ENCODE measurements at regions not wholly inside any gene's neighbourhood (a gene's known extent, or its start where the extent isn't known, plus 50 kb on each side); places are given as distances from the start of the nearest gene placed in this dataset.

DNA sequence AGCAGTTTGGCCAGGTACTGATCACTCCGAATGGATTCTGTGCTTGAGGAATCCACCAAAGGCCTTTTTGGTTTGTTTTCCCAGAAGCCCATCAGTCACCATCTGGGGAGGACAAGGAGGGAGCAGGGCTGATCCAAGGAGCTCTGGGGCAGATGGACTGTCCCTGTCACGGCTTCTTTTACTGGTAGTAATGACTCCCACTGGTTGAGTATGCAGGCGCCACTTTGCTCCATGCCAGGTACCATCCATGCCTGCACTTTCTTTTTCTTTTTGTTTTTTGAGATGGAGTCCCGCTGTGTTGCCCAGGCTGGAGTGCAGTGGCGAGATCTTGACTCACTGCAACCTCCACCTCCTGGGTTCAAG, 101.7 kb downstream of the UBIAD1 start:
- no TSS peak for BruUV-seq (replicated peaks)
- Mint-ChIP-seq H3K36me3 (ENCODE audit: insufficient read depth, unreplicated experiment) (peaks cover 6% of the 10 kb centered on the region), H3K27me3 (ENCODE audit: insufficient read depth, unreplicated experiment) (peaks cover 11% of the 10 kb centered on the region), H3K27ac (ENCODE audit: unreplicated experiment) (no peak overlapping the region), H3K4me3 (ENCODE audit: unreplicated experiment) (no peak overlapping the region), H3K4me1 (ENCODE audit: low read depth, unreplicated experiment) (no peaks in the 10 kb centered on the region), H3K9me3 (ENCODE audit: unreplicated experiment) (peaks cover 13% of the 10 kb centered on the region)
- no peak for DNase-seq
- Histone ChIP-seq H3K4me1 (no peaks in the 10 kb centered on the region), H3K4me3 (ENCODE audit: low read depth, low read length) (no peak overlapping the region), H3K9me3 (no peaks in the 10 kb centered on the region), H3K27me3 (replicated peaks; ENCODE audit: control insufficient read depth, insufficient read depth, low read length) (no peaks in the 10 kb centered on the region), H3K36me3 (ENCODE audit: control insufficient read depth, insufficient read depth, low read length) (no peaks in the 10 kb centered on the region)
- TF ChIP-seq, protein P1, sequence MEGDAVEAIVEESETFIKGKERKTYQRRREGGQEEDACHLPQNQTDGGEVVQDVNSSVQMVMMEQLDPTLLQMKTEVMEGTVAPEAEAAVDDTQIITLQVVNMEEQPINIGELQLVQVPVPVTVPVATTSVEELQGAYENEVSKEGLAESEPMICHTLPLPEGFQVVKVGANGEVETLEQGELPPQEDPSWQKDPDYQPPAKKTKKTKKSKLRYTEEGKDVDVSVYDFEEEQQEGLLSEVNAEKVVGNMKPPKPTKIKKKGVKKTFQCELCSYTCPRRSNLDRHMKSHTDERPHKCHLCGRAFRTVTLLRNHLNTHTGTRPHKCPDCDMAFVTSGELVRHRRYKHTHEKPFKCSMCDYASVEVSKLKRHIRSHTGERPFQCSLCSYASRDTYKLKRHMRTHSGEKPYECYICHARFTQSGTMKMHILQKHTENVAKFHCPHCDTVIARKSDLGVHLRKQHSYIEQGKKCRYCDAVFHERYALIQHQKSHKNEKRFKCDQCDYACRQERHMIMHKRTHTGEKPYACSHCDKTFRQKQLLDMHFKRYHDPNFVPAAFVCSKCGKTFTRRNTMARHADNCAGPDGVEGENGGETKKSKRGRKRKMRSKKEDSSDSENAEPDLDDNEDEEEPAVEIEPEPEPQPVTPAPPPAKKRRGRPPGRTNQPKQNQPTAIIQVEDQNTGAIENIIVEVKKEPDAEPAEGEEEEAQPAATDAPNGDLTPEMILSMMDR (IDR thresholded peaks at IDR 0.05; ENCODE audit: insufficient read depth in 1 of 2, low read depth in 1 of 2, low read length in 1 of 2, severe bottlenecking in 1 of 2, unreplicated experiment in 1 of 2), result no peak
- ChIA-PET CTCF (no interaction called here), POLR2A (no interaction called here)
- intact Hi-C loops (cut with micrococcal nuclease; ENCODE audit: unreplicated experiment), result no loop called here

DNA sequence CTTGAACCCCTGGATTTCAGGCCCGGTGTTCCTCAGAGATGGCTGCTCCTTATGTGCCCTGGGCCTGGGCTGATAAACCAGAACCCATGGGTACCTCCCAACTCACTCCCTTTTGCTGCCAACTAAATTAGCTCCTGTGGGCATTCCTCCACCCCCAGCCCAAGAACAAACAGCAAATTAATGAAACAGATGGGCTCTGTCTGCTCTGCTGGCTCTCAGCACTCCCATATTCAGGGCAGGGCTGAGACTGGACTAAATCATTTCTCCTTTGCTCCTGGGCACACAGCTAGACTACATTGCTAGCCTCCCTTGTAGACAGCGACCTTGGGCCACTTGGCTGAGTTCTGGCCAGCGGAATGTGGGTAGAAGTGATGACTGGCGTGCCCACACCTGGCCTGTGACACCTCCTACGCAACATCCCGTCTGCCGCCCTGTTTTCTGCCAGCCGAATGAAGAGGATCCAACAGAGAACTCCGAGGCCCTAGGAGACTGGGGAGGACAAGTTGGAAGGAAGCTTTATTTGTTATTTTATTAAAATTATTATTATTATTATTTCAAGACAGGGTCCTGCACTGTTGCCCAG, 101.9 kb upstream of the DISP3 start:
- Histone ChIP-seq H3K4me3 (ENCODE audit: low read depth, low read length) (no peak overlapping the region), H3K9me3 (no peaks in the 10 kb centered on the region), H3K36me3 (ENCODE audit: control insufficient read depth, insufficient read depth, low read length) (no peaks in the 10 kb centered on the region), H3K4me1 (no peaks in the 10 kb centered on the region), H3K27me3 (replicated peaks; ENCODE audit: control insufficient read depth, insufficient read depth, low read length) (no peaks in the 10 kb centered on the region)
- peaks cover 13% of the 10 kb centered on the region for H3K9me3 Mint-ChIP-seq (ENCODE audit: unreplicated experiment)
- H3K27me3 Mint-ChIP-seq (ENCODE audit: insufficient read depth, unreplicated experiment), result peaks cover 6% of the 10 kb centered on the region
- POLR2A ChIA-PET, result no interaction called here
- no peak for DNase-seq
- CTCF ChIA-PET, result interaction anchor here (0.5 kb wide), 1 partner anchor 182 kb away, joined by 3 read pairs; no protein-coding TSS in a partner anchor
- no TSS peak for BruUV-seq (replicated peaks)
- no peak overlapping the region for H3K4me3 Mint-ChIP-seq (ENCODE audit: unreplicated experiment)
- TF ChIP-seq, protein P1 (IDR thresholded peaks at IDR 0.05; ENCODE audit: insufficient read depth in 1 of 2, low read depth in 1 of 2, low read length in 1 of 2, severe bottlenecking in 1 of 2, unreplicated experiment in 1 of 2), result no peak
- H3K4me1 Mint-ChIP-seq (ENCODE audit: low read depth, unreplicated experiment), result no peaks in the 10 kb centered on the region
- H3K36me3 Mint-ChIP-seq (ENCODE audit: insufficient read depth, unreplicated experiment), result peaks cover 6% of the 10 kb centered on the region
- no peak overlapping the region for H3K27ac Mint-ChIP-seq (ENCODE audit: unreplicated experiment)
- intact Hi-C loops (cut with micrococcal nuclease; ENCODE audit: unreplicated experiment), result no loop called here

DNA sequence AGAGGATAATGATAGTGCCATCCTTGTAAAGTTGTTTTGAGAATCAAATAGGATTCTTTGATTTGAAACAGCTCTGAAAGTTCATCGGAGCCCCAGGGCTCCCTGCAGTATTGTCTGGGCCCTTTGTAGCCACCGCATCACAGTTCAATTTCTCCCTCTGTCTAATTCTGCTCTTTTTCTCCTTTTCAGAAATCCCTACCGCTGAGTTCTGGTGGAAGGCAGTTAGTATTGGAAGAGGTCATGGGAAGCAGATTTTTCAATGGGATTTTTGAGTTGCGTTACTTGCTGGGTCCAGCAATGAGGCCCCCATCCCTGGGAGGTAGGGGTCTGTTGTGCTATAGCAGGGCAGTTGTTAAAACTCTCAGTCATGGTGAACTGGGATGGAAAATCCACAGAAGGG, 101.0 kb upstream of the DISP3 start:
- Histone ChIP-seq H3K9me3 (no peaks in the 10 kb centered on the region), H3K4me1 (no peaks in the 10 kb centered on the region), H3K27me3 (replicated peaks; ENCODE audit: control insufficient read depth, insufficient read depth, low read length) (no peaks in the 10 kb centered on the region; the same call in 1 of the 2 replicates), H3K4me3 (ENCODE audit: low read depth, low read length) (no peak overlapping the region), H3K36me3 (ENCODE audit: control insufficient read depth, insufficient read depth, low read length) (no peaks in the 10 kb centered on the region)
- no peak overlapping the region for H3K27ac Mint-ChIP-seq (ENCODE audit: unreplicated experiment)
- peaks cover 12% of the 10 kb centered on the region for H3K9me3 Mint-ChIP-seq (ENCODE audit: unreplicated experiment)
- H3K4me3 Mint-ChIP-seq (ENCODE audit: unreplicated experiment), result no peak overlapping the region
- no peak for DNase-seq
- no TSS peak for BruUV-seq (replicated peaks)
- CTCF ChIA-PET, result interaction anchor here (0.5 kb wide), 1 partner anchor 182 kb away, joined by 3 read pairs; no protein-coding TSS in a partner anchor
- H3K27me3 Mint-ChIP-seq (ENCODE audit: insufficient read depth, unreplicated experiment), result peaks cover 7% of the 10 kb centered on the region
- H3K36me3 Mint-ChIP-seq (ENCODE audit: insufficient read depth, unreplicated experiment), result peaks cover 6% of the 10 kb centered on the region
- no peaks in the 10 kb centered on the region for H3K4me1 Mint-ChIP-seq (ENCODE audit: low read depth, unreplicated experiment)
- TF ChIP-seq, protein P1 (IDR thresholded peaks at IDR 0.05; ENCODE audit: insufficient read depth in 1 of 2, low read depth in 1 of 2, low read length in 1 of 2, severe bottlenecking in 1 of 2, unreplicated experiment in 1 of 2), result no peak
- POLR2A ChIA-PET, result no interaction called here
- intact Hi-C loops (cut with micrococcal nuclease; ENCODE audit: unreplicated experiment), result no loop called here
